ENCODE measurements at regions not wholly inside any gene's neighbourhood (a gene's known extent, or its start where the extent isn't known, plus 50 kb on each side); places are given as distances from the start of the nearest gene placed in this dataset.

DNA sequence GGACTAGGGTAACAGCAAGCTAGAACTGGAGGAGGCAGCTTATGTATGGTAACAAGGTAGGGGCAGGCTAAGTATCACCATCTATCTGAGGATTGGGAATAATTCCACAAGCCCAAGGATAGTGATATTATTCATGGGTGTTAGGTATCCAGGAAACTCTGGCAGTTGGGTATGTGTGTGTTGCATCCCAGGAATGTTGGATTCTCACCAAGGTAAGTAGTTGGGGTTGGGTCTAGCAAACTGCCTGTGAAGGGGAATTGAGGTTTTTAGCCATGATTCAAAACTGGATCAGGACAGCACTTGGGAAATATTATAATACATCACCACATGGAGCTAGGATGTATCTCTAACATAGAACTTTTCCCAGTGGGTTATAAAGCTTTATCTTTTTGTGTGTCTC lies 626.4 kb upstream of the GOLIM4 start:
- TF ChIP-seq, protein P1, sequence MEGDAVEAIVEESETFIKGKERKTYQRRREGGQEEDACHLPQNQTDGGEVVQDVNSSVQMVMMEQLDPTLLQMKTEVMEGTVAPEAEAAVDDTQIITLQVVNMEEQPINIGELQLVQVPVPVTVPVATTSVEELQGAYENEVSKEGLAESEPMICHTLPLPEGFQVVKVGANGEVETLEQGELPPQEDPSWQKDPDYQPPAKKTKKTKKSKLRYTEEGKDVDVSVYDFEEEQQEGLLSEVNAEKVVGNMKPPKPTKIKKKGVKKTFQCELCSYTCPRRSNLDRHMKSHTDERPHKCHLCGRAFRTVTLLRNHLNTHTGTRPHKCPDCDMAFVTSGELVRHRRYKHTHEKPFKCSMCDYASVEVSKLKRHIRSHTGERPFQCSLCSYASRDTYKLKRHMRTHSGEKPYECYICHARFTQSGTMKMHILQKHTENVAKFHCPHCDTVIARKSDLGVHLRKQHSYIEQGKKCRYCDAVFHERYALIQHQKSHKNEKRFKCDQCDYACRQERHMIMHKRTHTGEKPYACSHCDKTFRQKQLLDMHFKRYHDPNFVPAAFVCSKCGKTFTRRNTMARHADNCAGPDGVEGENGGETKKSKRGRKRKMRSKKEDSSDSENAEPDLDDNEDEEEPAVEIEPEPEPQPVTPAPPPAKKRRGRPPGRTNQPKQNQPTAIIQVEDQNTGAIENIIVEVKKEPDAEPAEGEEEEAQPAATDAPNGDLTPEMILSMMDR (optimal IDR thresholded peaks at IDR 0.05 in 1 of 3, IDR thresholded peaks at IDR 0.05 in 1 of 3, conservative IDR thresholded peaks at IDR 0.05 in 1 of 3; ENCODE audit: extremely low read depth in 1 of 3, insufficient read depth in 2 of 3, low read length in 3 of 3), result no peak
- TF ChIP-seq EZH2 (IDR thresholded peaks at IDR 0.05; ENCODE audit: low read length), result no peak

Data from keratinocyte (primary cell).